Fibroblast of the conjunctiva (primary cell): ENCODE measurements at regions not wholly inside any gene's neighbourhood (a gene's known extent, or its start where the extent isn't known, plus 50 kb on each side); places are given as distances from the start of the nearest gene placed in this dataset.

Source experiments
- DNase-seq: peaks from one replicate; pipeline ENCODE4 v3.0.0-alpha.2; 2010; ENCODE audit warnings: low read depth

- DNase-seq: no peak
Observed at GRCh38 chr2:8527031-8527430, 154.8 kb upstream of the ID2 start.

DNA sequence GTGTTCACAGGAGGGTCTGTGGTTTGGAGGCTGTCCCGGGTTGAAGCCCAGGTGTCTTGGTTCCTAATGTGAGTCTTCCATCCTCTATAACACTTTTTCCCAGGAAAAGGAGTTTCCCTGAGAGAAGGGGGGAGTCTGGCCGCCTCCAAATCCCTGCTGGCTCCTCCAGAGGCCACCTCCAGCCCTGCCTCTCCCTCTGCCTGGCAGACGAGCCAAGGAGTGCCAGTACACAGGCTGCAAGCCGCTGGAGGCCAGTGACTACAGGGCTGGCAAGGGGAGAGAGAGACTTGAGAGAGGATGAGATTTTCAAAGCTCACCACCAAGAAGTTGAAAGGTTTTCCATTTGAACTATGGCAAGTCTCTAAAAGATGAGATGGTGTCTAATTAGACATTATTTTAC is 154.2 kb upstream of the ID2 start:
- no peak for DNase-seq

DNA sequence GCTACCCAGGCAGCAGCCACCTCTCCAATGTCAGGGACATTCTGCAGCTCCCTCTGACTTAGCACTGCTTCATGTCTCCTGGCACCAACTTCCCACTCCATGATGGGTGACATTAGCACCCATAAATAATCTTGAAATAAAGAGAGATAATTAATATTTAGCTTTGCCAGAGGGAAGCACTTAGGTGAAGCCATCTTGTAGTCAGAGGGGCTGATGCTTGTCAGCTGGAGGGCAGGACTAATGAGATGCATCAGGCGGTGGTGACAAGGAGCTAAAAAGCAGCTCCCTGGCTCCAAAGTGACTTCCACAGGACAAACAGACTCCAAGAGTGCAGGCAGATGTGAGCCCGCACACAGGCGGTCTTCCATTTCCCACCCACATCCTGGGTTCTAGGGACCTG is 153.0 kb upstream of the ID2 start:
- no peak for DNase-seq

GRCh38 chr2:8529706-8530277 is 152.1 kb upstream of the ID2 start:
- DNase-seq: no peak

GRCh38 chr2:8531481-8531880 is 150.4 kb upstream of the ID2 start:
- DNase-seq: no peak

GRCh38 chr2:8532438-8532837 is 149.4 kb upstream of the ID2 start:
- DNase-seq: no peak

GRCh38 chr2:8533923-8534322 is 147.9 kb upstream of the ID2 start:
- no peak for DNase-seq

- no peak for DNase-seq
Observed at GRCh38 chr2:8534386-8534728, 147.5 kb upstream of the ID2 start.

DNA sequence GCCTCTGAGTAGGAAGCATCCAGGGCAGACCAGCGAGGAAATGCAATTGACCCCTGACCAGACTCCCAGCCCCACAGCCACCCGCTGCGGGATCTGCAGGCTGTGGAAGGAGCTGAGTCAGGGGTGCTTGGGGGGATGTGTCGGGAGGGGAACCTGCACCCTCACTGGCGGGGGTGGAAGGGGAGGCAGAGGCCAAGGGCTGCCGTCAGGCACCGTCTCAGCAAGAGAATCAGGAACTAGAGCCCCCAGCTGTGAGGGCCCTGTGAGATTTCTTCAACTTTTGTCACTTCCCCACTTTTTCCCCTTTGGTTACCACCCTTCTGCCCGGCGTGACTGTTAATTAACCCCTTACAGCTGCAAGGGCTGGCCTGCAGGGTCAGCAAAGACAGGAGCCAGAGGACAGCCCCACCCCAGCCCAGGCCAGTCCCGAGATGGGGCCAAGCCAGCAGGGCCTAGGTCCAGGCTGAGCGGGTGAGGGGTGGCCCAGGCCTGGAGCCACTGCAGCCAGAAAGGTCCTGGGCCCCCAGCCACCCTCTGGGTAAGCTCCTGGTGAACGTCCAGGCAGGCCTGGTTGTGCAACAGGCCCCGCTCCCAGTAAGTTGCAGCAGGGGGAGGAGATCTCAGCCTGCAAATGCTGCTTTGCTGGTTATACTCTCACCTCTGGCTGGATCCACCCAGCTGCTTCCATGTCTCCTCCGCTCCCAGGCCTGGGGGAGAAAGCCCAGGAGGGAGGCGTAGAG is 147.0 kb upstream of the ID2 start:
- peak; percentile 60 for DNase-seq

DNA sequence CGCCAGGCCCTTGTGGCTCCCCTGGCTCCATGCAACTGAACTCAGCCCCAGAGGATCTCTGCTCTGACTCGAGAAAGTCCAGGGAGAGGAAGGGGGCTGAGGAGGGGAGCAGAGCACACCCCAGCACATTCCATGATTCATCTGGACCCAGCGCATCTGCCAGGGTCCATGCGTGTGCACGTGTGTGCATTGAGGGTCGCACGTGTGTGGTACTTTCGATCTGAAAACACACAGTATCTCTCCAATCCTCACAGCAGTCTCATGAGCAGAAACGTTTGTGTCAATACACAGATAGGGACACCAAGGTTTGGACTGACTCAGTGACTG is 146.4 kb upstream of the ID2 start:
- DNase-seq: no peak

DNA sequence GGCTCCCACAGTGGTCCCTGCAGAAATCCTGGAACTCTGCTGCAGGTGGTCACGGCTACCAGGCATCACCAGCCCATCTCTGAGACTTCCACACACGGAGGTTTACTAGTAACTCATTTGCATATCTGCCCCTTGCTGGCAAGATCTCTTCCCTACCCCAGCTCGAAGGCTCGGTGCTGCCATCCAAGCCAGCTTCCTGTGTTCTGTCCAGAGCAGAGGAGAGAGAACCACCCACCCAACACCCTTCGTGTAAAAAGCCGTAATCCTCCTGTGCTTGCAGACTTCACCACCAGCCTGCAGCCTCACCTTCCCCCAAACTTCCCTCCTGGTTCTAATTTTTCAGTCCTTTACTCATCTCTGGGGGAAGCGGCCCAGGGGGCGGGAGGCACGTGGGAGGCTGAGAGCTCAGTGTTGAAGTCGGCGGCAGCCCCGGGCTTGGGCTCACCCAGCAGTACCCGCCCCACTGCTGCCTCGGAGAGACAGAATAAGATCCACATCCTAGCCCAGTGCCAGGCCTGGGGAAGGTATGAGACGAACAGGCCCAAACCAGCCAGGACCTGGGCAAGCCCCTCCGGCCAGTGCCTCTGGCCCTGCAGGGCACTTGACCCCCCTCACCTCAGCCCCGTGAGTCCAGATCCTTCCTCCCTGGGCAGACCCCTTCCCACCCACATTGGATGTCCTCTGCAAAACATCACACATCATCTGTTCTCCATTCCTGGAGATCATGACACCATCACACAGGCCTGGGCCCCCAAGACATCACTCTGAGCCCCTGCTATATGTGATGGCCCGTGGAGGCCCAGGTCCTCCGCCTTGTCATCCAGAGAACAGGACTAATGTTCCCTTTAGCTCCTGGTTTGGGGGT is 145.8 kb upstream of the ID2 start:
- no peak for DNase-seq

DNA sequence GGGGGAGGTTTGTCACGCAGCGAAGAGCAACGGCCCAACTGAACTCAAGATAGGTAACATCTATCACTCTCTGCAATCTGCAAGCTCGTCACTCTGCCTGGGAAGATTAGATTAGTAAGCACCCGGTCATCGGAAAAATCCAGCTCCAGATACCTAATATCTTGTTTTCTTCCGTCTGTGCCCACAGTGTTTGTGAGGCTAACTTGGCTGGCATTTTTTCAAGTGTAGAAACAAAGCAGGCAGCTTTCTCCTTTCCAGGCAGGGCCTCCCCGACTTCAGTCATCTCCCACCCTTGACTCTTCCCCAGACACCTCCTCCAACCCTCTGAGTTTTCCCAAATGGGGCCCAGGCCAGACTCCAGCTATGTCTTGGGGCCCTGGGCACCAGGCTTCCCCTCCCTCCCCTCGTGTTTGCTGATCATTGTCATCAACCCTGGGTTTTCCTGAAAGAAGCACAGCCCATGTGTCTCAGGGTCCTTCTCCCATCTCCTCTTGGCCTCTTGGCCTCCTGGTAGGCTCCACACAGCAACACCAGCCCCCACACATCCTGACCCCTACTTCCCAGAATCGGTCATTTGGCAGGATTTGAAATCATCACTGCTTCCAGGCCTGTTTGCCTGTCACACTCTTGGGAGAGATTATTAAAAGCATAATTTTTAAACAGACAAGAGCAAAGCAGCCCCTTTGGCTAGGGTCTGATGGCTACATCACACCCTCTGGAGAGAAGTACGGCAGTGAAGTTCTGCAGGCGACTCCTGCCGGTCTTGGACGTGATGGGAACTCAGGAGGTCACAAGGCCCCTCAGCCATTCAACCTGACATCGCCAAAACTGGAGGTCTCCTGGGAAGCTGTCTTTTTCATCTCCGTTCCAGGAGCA is 144.9 kb upstream of the ID2 start:
- DNase-seq: no peak

GRCh38 chr2:8537562-8538155 is 144.2 kb upstream of the ID2 start:
- no peak for DNase-seq

GRCh38 chr2:8538531-8538930 is 143.3 kb upstream of the ID2 start:
- DNase-seq: no peak

GRCh38 chr2:8538931-8539621 is 142.8 kb upstream of the ID2 start:
- DNase-seq: no peak

GRCh38 chr2:8539743-8540551 is 141.9 kb upstream of the ID2 start:
- no peak for DNase-seq

DNA sequence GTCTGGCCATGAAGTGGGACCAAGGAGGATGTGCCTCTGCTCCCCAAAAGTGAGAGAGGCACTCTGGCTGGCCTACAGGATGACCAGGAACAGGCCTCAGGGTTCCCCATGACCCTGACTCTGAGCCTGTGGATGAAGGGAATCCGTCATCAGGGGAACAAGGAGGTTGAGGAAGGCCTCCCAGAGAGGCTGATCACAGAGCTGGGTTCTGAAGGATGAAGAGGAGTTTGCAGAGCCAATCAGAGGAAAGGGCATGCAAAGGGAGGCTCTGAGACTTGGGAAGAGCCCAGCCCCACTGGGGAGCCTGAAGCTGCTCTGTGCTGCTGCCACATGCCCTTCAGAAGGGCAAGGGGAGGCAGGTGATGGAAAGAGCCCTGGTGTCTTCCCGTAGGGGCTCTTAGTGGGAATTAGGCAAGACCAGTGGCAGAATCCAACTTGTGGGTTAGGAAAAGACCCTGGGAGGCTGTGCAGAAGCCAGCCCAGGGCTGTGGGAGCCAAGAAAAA is 141.3 kb upstream of the ID2 start:
- DNase-seq: no peak

DNA sequence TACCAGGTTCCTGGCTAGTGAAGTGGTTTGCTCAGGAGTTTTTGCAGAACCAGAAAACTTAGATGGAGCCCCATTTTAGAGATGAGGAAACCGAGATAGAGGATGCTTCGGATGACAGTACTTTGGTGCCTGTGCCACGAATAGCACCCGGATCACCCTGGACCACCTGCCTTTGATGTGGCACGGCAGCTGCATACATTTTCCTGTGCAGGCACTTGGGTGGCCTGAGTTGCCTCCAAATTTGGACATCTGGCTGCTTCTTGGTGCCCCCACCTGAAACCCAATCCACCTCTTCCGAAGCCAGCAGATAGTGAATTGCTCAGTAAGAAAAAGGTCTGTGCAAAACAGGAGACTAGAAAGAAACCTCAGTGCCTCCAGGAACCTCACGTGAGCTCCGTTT is 140.6 kb upstream of the ID2 start:
- DNase-seq: no peak

DNA sequence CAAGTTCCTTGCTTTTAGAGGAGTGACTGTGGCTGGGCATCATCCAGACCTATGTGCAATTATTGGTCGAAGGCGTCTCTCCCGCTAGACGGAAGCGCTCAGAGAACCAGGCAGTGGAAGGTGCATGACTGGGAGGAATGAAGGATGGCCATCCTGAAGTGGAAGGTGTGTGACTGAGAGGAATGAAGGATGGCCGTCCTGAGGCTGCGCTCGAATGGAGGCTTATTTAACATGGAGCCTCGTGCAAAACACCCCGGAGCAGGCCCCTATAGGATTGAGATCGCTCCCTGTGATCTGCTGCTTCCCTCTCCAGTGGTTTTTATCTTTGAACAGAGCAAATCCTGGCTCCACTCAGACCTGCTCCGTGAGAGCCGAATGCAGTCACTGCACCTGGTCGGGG is 140.2 kb upstream of the ID2 start:
- no peak for DNase-seq

GRCh38 chr2:8542381-8543059 is 139.3 kb upstream of the ID2 start:
- DNase-seq: no peak
